ENCODE measurements at regions not wholly inside any gene's neighbourhood (a gene's known extent, or its start where the extent isn't known, plus 50 kb on each side); places are given as distances from the start of the nearest gene placed in this dataset.

GRCh38 chr15:91627473-91628278 lies 225.8 kb upstream of the SLCO3A1 start:
- Histone ChIP-seq H2AFZ (ENCODE audit: low read depth, low read length, poor library complexity, severe bottlenecking) (no peak overlapping the region), H3K9me3 (ENCODE audit: control insufficient read depth in 1 of 2, insufficient read depth in 1 of 2, low read depth in 1 of 2, low read length in 2 of 2) (no peaks in the 10 kb centered on the region), H3K9me2 (ENCODE audit: insufficient read depth) (no peaks in the 10 kb centered on the region), H3K4me1 (ENCODE audit: control insufficient read depth in 1 of 2, insufficient read depth in 2 of 2, low read length in 2 of 2) (no peaks in the 10 kb centered on the region), H3K36me3 (ENCODE audit: control insufficient read depth in 1 of 2, insufficient read depth in 2 of 2, low read length in 2 of 2) (no peaks in the 10 kb centered on the region), H3K4me3 (replicated peaks in 1 of 2; ENCODE audit: low read depth in 1 of 2, low read length in 2 of 2) (no peak overlapping the region), H3K27ac (ENCODE audit: low read depth, low read length) (no peak overlapping the region), H3K9ac (ENCODE audit: low read length) (no peak overlapping the region), H3K79me2 (ENCODE audit: insufficient read depth, low read length) (no peaks in the 10 kb centered on the region), H3K4me2 (ENCODE audit: low read length) (no peak overlapping the region), H3K27me3 (ENCODE audit: insufficient read depth, low read length) (0 out of 2 replicates have a peak, but pooled peaks cover 3% of the 10 kb centered on the region), H4K20me1 (ENCODE audit: insufficient read depth) (no peaks in the 10 kb centered on the region)
- ChIA-PET CTCF (no interaction called here), POLR2A (no interaction called here), RAD21 (ENCODE audit: low non-redundant PET in 1 of 2, low total read pairs in 2 of 2, uncharacterized antibody in 2 of 2, unreplicated experiment in 2 of 2) (no interaction called here)
- no peak for DNase-seq (ENCODE audit: low read depth, low spot score)
- BruUV-seq (replicated peaks) = no TSS peak
- intact Hi-C loops (cut with micrococcal nuclease) = no loop called here
- no peak for TF ChIP-seq CEBPB (IDR thresholded peaks at IDR 0.05; ENCODE audit: low read depth)
- TF ChIP-seq EGR1 (IDR thresholded peaks at IDR 0.05; ENCODE audit: low read depth) = no peak
- TF ChIP-seq ZFX (IDR thresholded peaks at IDR 0.05) = no peak
- no peak for TF ChIP-seq REST (IDR thresholded peaks at IDR 0.05; ENCODE audit: low read depth)
- no peak for TF ChIP-seq ZNF274 (IDR thresholded peaks at IDR 0.05; ENCODE audit: low read depth, low read length)
- TF ChIP-seq POLR2AphosphoS5 (IDR thresholded peaks at IDR 0.05; ENCODE audit: low read depth, low read length) = no peak
- TF ChIP-seq CBX3 (IDR thresholded peaks at IDR 0.05; ENCODE audit: low read depth) = no peak
- no peak for TF ChIP-seq CTCF (IDR thresholded peaks at IDR 0.05 in 2 of 3, conservative IDR thresholded peaks at IDR 0.05 in 1 of 3; ENCODE audit: borderline replicate concordance in 1 of 3, insufficient read depth in 1 of 3, low read depth in 2 of 3, low read length in 2 of 3)
- no peak for TF ChIP-seq YY1 (IDR thresholded peaks at IDR 0.05; ENCODE audit: extremely low read depth, insufficient replicate concordance, low read depth, low read length)
- TF ChIP-seq EZH2phosphoT487 (IDR thresholded peaks at IDR 0.05; ENCODE audit: borderline replicate concordance) = no peak
- TF ChIP-seq TCF7L2 (IDR thresholded peaks at IDR 0.05; ENCODE audit: borderline replicate concordance, extremely low read depth, insufficient read depth, insufficient read length) = no peak
- TF ChIP-seq EZH2 (IDR thresholded peaks at IDR 0.05) = no peak
- no peak for TF ChIP-seq SP1 (IDR thresholded peaks at IDR 0.05; ENCODE audit: low read depth)
- TF ChIP-seq POLR2A (IDR thresholded peaks at IDR 0.05; ENCODE audit: borderline replicate concordance, extremely low read depth, insufficient read depth, insufficient read length) = no peak
- no peak for TF ChIP-seq ZBTB33 (IDR thresholded peaks at IDR 0.05; ENCODE audit: extremely low read depth, insufficient replicate concordance, low read length)
- TF ChIP-seq SIN3A (IDR thresholded peaks at IDR 0.05; ENCODE audit: low read depth) = no peak
- ATAC-seq = no peak

Measured in HCT116 (cell line).